GM19397 (cell line): ENCODE measurements at regions not wholly inside any gene's neighbourhood (a gene's known extent, or its start where the extent isn't known, plus 50 kb on each side); places are given as distances from the start of the nearest gene placed in this dataset.
"Not testable (repeated sequence)": the region's sequence is repeated elsewhere in the genome, so short reads cannot be mapped to it uniquely, and the experiment has no call there.

ENCODE experiments used
- ATAC-seq: cut with Tn5 transposase; IDR thresholded peaks from one replicate; pipeline ENCODE4 v1.9.1; 2021; ENCODE audit warnings: mild to moderate bottlenecking, moderate library complexity; ENCODE audit not compliant: unreplicated experiment

- ATAC-seq = no peak
Measured at GRCh38 chr16:63684149-63685101, 1437.4 kb downstream of the CDH11 start.

GRCh38 chr16:63682844-63683243, 1439.0 kb downstream of the CDH11 start:
- no peak for ATAC-seq

GRCh38 chr16:63672493-63672892, 1449.4 kb downstream of the CDH11 start:
- ATAC-seq = no peak

GRCh38 chr16:63663155-63663554, 1458.7 kb downstream of the CDH11 start:
- ATAC-seq = no peak

- no peak for ATAC-seq
Measured at GRCh38 chr16:63655846-63656245, 1466.0 kb downstream of the CDH11 start.

- no peak for ATAC-seq
Measured at GRCh38 chr16:63653044-63653839, 1468.6 kb downstream of the CDH11 start.

GRCh38 chr16:63652091-63652490, 1469.8 kb downstream of the CDH11 start:
- no peak for ATAC-seq

- no peak for ATAC-seq
Measured at GRCh38 chr16:63650550-63650949, 1471.3 kb downstream of the CDH11 start.

GRCh38 chr16:63633706-63634445, 1488.0 kb downstream of the CDH11 start:
- not testable (repeated sequence) for ATAC-seq

- ATAC-seq = no peak
Measured at GRCh38 chr16:63629272-63629671, 1492.6 kb downstream of the CDH11 start.

- ATAC-seq = no peak
Measured at GRCh38 chr16:63628812-63629211, 1493.1 kb downstream of the CDH11 start.

GRCh38 chr16:63625126-63625525, 1496.7 kb downstream of the CDH11 start:
- no peak for ATAC-seq

- ATAC-seq = no peak
Measured at GRCh38 chr16:63623551-63624039, 1498.3 kb downstream of the CDH11 start.

- no peak for ATAC-seq
Measured at GRCh38 chr16:63618896-63619485, 1502.9 kb downstream of the CDH11 start.

GRCh38 chr16:63617990-63618763, 1503.7 kb downstream of the CDH11 start:
- no peak for ATAC-seq

- ATAC-seq = no peak
Measured at GRCh38 chr16:63617047-63617989, 1504.5 kb downstream of the CDH11 start.

- no peak for ATAC-seq
Measured at GRCh38 chr16:63614429-63614828, 1507.4 kb downstream of the CDH11 start.

- no peak for ATAC-seq
Measured at GRCh38 chr16:63613701-63614100, 1508.2 kb downstream of the CDH11 start.
